T47D (cell line): ENCODE measurements at regions not wholly inside any gene's neighbourhood (a gene's known extent, or its start where the extent isn't known, plus 50 kb on each side); places are given as distances from the start of the nearest gene placed in this dataset.
"Not testable (repeated sequence)": the region's sequence is repeated elsewhere in the genome, so short reads cannot be mapped to it uniquely, and the experiment has no call there.

Source experiments
- DNase-seq, 2 experiments: peaks; one replicate each; pipeline versions ENCODE4 v3.0.0 to v3.0.0-alpha.2; 2011 to 2012; ENCODE audit warnings: low read depth in 1 of 2, low spot score in 1 of 2
- JUND ChIP-seq: IDR thresholded peaks from 2 replicates; pipeline ENCODE4 v1.6.1; 2012; ENCODE audit warnings: low read depth
- in situ Hi-C: cut with HindIII; loops from 2 replicates; pipeline ENCODE4 v1.10.0; 2016; ENCODE audit warnings: low sequenced_read_pairs, low pct_unique_long_range_greater_than_20kb

DNA sequence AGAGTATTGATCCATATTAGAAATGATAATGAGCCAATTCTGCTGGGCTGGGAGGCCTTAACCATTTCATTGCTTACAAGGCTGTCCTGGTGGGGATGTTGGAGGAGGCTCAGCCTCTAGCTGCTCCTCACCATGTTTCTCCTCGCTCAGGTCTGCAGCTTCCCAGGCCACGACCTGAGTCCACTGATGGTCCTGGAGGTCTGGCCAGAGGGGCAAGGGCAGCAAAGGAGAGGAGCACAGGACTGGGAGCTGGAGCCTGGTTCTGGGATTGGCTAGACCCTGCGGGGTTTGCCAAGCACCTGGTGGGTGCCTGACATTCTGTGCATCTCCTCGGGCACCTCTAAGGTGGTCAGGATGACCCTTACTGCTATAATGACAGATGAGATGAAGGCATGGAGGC, 92.6 kb downstream of the KIF26A start:
- DNase-seq = no peak

DNA sequence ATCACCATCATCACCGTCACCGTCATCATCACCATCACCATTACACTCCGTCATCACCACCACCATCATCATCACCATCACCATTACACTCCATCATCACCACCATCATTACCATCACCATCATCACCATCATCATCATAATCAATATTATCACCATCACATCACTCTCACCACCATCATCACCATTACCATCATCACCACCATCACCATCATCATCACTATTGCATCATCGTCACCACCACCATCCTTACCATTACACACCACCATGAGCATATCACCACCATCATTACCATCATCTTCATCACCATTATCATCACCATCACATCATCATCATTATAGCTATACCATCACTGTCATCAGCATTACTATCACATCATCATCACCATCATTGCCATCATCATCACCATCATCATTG, 93.7 kb downstream of the KIF26A start:
- in situ Hi-C loops = no loop called here
- TF ChIP-seq JUND = no peak
- no peak for DNase-seq

More for the DNA sequence above, 92.6 kb downstream of the KIF26A start:
- in situ Hi-C loops = no loop called here
- no peak for TF ChIP-seq JUND

DNA sequence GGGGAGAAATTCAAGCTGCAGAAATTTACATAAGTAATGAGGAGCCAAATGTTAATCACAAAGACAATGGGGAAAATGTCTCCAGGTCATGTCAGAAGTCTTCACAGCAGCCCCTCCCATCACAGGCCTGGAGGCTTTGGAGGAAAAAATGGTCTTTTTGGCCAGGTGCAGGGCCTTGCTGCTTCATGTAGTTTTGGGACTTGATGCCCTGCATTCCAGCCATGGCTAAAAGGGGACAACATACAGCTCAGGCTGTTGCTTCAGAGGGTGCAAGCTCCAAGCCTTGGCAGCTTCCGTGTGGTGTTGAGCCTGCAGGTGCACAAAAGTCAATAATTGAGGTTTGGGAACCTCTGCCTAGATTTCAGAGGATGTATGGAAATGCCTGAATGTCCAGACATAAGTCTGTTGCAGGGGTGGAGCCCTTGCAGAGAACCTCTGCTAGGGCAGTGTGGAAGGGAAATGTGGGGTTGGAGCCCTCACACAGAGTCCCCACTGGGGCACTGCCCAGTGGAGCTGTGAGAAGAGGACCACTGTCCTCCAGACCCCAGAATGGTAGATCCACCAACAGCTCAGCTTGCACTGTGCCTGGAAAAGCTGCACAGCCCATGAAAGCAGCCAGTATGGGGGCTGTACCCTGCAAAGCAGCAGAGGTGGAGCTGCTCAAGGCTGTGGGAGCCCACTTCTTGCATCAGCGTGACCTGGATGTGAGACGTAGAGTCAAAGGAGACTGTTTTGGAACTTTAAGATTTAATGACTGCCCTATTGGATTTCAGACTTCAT, 95.8 kb downstream of the KIF26A start:
- in situ Hi-C loops, DNase-seq: not testable (repeated sequence)

DNA sequence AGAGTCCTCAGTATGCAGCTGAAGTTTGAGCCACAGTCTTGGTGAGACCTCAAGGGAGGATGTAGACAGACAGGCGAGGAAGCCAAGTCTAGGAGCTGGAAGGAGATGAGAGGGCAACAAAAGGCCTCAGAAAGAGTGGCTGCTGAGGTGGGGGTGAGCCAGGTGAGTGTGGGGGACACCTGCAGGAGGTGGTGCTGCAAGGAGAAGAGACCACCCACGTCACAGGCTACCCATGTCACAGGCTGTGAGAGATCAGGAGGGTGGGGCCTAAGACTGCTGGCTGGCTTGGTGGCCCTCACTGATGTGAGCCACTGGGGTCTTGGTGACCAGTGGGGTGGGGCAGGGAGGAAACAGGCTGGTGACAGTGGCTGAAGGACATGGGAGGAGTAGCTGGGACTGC, 97.3 kb downstream of the KIF26A start:
- TF ChIP-seq JUND = no peak
- in situ Hi-C loops = no loop called here
- DNase-seq = no peak

DNA sequence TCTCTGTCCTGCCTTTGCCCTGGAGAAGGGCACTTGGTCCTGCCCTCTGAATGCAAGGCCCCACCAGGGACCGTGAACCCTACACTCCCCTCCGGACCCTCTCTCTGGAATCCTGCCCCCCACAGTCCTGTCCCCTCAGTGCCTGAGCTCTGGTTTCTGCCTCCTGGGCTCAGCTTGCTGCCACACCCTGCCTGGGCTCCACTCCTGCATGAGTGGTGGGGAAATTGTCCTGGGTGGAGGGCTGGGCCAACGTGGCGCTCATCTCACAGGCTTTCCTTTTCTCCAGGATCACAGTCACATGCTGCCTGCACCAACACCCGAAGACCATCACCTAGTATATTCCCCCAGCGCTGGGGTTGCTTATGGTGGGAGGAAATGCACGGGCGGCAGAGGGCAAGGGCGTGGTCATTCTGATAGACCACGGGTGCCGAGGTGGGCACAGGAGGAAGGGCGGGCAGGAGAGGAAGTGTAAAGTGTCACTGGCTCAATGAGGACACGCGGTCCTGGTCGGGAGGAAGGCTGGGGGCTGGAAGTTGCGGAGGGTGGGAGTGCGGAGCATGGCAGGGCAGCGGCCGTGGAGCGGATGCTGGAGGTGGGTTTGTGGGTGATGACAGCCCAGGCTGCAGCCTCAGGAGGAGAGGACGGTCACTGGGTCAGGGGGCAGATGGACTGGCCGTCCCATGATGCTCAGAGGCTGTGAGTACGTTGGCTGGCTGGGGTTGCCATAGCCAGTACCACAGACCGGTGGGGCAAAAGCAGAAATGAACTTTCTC, 99.5 kb downstream of the KIF26A start:
- no peak for DNase-seq
- TF ChIP-seq JUND = no peak
- in situ Hi-C loops = no loop called here

DNA sequence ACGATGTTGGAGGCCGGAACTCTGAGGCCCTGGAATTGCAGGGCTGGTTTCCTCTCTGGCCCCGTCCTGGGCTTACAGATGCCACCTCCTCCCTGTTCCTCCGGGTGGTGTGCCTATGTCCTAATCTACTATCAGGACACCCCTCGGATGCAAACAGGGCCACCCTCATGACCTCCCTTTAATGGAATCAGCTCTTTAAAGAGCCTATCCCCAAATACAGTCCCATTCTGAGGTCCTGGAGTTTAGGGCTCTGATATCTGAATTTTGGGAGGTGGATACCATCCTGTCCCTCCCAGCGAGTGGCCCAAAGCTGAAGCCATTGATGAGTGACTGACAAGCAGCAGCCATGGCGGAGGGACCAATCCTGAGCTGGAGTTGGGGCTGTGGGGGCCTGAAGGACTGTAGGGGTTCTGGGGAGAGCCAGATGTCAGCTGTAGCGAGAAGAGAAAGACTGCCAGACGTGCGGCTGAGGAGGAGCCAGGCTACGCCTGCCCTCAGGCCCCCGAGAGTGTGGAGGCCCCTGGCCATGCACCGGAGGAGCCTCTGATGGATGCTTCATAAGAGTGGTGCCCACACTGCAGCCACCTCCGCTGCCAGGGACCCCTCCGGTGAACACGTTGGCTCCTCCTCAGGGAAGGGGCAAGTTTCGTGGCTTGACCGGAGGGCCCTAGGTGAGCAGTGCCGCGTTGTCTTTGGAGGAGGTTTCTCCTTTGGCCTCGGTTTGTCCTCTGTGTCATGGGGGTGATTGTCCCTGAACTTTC, 100.2 kb downstream of the KIF26A start:
- no peak for DNase-seq
- TF ChIP-seq JUND = no peak
- in situ Hi-C loops = no loop called here

DNA sequence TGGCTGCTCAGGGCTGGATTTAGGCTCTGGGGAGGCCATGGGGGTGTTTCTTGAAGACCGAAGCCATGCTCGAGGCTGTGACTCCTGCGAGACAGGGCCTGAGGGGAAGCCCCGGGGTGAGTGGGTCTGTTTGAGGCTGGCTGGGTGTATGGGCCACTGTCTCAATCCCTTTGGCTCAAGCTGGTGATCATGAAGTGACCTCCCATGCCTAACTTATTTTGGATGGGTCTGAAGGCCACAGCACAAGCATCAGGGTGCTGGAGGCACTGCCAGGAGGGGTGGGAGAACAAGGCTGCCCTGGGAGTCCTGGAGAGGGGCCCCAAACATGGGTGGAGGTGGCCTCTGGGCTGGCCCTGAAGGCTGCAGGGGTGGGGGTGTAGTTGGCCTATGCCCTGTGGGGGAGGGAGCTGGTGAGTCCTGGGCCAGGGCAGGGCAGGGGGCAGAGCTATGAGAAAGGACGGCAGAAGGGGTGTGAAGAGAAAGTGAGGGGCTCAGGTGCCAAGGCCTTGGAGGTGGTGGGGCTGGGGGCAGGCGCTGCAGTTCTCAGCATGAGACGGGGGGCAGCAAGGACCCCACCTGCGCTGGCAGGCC, 100.9 kb downstream of the KIF26A start:
- no peak for TF ChIP-seq JUND
- no peak for DNase-seq
- in situ Hi-C loops = no loop called here

DNA sequence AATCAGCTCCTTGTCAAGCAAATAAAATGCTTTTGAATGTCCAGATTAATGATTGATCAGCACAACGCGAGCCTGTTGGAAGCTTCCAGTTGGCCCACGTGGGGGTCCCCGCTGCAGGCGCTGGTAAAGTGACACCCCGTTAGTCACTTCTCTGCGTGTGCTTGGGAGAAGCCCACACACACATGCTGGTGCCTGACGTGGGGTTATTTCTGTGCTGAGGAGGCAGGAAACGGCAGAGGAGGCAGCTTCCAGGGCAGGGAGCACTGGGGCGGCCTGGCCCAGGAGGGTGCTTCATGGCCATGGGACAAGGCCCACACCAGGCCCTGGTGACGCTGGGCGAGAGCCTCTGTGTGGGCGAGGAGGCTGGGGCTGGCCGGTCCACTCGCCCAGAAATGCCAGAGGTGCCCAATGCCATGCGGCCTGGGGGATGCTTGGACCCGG, 101.5 kb downstream of the KIF26A start:
- in situ Hi-C loops = no loop called here
- no peak for TF ChIP-seq JUND
- DNase-seq = no peak

DNA sequence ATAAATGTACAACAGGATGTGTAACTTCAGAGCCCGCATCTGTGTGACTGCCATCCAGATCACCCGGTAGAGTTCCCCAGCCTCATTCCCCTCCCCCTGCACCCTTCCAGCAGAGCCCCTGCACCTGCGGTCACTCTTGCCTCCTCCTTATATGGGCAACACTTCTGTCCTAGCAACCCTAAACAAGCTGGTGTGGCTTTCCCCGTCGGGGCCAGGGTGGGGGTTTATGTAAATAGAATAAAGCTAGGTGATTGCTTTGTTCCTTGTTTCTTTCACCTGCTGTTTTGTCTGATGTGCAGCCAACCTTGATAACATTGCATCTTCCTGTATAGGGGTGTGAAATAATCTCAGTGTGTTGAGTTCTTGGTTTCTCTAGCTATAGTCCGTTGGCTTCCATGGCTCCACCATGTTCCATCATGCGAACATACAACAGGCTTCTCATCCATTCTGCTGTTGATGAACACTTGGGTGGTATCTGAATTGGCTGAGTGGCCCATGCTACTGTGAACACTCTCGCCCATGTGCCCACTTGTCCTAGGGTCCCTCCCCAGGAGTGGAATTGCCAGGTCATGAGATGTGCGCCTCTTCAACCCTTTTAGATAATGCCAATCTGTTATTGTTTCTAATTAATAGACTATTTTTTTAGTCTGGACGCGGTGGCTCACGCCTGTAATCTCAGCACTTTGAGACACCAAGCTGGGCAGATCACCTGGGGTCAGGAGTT, 102.2 kb downstream of the KIF26A start:
- TF ChIP-seq JUND = no peak
- in situ Hi-C loops = no loop called here
- no peak for DNase-seq

DNA sequence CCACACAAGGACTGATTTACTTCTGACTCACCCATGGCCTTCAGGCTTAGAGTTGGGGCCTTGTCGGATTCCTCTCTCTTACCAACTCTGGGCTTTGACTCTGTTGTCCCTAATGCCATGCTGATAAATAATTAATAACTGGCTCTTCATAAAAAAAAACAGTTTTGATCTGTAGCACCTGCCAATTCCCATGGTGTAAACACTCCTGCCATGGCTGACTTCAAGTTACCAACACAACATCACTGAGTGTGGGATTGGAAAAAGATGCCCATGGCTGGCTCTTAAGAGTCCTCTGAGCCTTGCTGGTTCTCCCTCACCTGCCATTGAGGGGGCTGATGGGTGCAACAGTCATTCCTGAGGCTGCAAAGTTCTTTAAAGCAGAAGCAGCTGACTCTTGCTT, 104.8 kb downstream of the KIF26A start:
- TF ChIP-seq JUND = no peak
- in situ Hi-C loops = no loop called here
- DNase-seq = no peak

DNA sequence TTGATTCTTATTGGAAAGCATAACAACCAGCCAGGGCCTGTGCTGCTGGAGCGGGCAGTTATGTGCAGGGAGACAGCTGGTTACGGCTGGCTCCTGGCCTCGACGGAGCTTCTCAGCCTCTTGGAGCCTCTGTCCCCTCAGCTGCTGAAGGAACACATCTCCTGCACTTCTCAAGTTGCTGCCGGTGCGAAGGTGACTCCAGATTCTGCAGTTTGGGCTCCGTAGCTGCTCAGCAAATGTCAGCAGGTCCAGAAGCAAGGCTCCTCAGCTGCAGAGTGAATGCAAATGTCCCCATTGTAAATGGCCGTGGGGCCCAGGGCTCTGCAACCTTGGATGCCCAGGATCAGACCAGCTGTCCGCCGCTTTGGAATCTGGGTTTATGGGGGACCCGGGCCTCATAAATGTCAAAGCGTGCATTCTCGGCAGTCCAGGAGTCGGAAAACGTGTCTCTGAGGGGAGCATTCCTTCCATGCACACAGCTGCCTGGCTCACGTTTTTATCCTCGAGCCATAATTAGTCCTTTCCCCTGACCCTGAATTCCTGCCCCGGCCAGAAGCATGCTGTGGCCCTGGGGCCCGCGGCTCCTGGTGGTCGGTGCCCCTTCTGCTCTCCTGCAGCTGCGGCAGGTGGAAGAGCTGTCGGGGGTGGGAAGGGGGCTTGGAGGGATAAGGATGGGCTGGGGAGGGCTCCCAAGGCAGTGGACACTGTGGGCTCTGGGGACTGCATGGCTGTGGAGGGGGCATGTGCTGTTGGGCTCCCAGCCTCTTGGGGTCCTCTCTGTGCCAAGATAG, 106.0 kb downstream of the KIF26A start:
- DNase-seq = no peak
- in situ Hi-C loops = no loop called here
- TF ChIP-seq JUND = no peak

DNA sequence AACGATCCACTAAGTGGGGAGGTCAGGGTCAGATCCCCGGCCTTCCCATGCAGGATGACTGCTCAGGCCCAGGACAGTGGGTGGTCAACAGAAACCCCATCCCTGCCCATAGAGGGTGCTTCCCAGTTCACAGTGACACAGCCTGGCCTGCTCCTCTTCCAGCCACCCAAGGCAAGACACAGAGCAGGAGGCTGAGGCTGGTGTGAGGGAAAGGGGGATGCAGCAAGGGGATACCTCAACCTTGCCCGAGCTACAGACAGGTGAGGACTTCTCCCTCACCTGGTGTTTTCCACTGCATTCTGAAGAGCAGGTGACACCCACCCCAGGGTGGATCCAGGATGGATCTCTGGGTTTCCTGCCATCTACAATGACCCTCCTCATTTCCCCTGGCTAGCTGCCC, 106.7 kb downstream of the KIF26A start:
- in situ Hi-C loops = no loop called here
- no peak for TF ChIP-seq JUND

More for the DNA sequence above, 106.7 kb downstream of the KIF26A start:
- no peak for DNase-seq
